Left ventricle myocardium inferior (tissue), 1 donor: ENCODE measurements at regions not wholly inside any gene's neighbourhood (a gene's known extent, or its start where the extent isn't known, plus 50 kb on each side); places are given as distances from the start of the nearest gene placed in this dataset.
"Not testable (repeated sequence)": the region's sequence is repeated elsewhere in the genome, so short reads cannot be mapped to it uniquely, and the experiment has no call there.

ENCODE experiments used
- DNase-seq: peaks from one replicate; pipeline ENCODE4 v3.0.0-alpha.2; 2020
- H3K27ac ChIP-seq: fragments of 200-600 bp; replicated peaks from 2 replicates; pipeline ENCODE4 v1.8.0; 2021
- H3K27me3 ChIP-seq: fragments of 200-600 bp; 2 replicates; pipeline ENCODE4 v1.8.0; 2021; ENCODE audit warnings: low read depth
- H3K36me3 ChIP-seq: fragments of 200-600 bp; 2 replicates; pipeline ENCODE4 v1.8.0; 2021
- H3K4me1 ChIP-seq: fragments of 200-600 bp; 2 replicates; pipeline ENCODE4 v1.8.0; 2021
- H3K4me3 ChIP-seq: fragments of 200-600 bp; 2 replicates; pipeline ENCODE4 v1.8.0; 2021; ENCODE audit warnings: mild to moderate bottlenecking, moderate library complexity
- H3K9me3 ChIP-seq: fragments of 200-600 bp; replicated peaks from 2 replicates; pipeline ENCODE4 v1.8.0; 2021
- CTCF ChIP-seq: fragments of 200-600 bp; IDR thresholded peaks from 2 replicates; pipeline ENCODE4 v1.8.0; 2021; ENCODE audit warnings: antibody characterized with exemption, mild to moderate bottlenecking, borderline replicate concordance
- intact Hi-C: fragments of 100-400 bp; cut with micrococcal nuclease; formaldehyde crosslinking; loops from one replicate; pipeline ENCODE4 v1.11.0; 2022
- donor health status: DM: no; HTN: yes; CAD: no; lungs with severe emphysema.

- Histone ChIP-seq H3K27ac (no peak overlapping the region), H3K9me3 (no peaks in the 10 kb centered on the region), H3K4me3 (no peak overlapping the region), H3K27me3 (no peaks in the 10 kb centered on the region), H3K4me1 (no peaks in the 10 kb centered on the region), H3K36me3 (no peaks in the 10 kb centered on the region)
- DNase-seq = no peak
- no peak for TF ChIP-seq CTCF
- intact Hi-C loops = no loop called here
These were observed 381.3 kb upstream of the INTU start for GRCh38 chr4:127251423-127251822.

GRCh38 chr4:127256500-127256899 lies 376.3 kb upstream of the INTU start:
- intact Hi-C loops = no loop called here
- TF ChIP-seq CTCF = no peak
- Histone ChIP-seq H3K27ac (no peak overlapping the region), H3K36me3 (no peaks in the 10 kb centered on the region), H3K4me3 (no peak overlapping the region), H3K27me3 (no peaks in the 10 kb centered on the region), H3K4me1 (no peaks in the 10 kb centered on the region), H3K9me3 (peaks cover 4% of the 10 kb centered on the region)
- no peak for DNase-seq

GRCh38 chr4:127261476-127261875 lies 371.3 kb upstream of the INTU start:
- Histone ChIP-seq H3K27me3 (no peaks in the 10 kb centered on the region), H3K36me3 (no peaks in the 10 kb centered on the region), H3K27ac (no peak overlapping the region), H3K9me3 (peaks cover 10% of the 10 kb centered on the region), H3K4me3 (no peak overlapping the region), H3K4me1 (no peaks in the 10 kb centered on the region)
- no peak for TF ChIP-seq CTCF
- DNase-seq = no peak
- intact Hi-C loops = no loop called here

GRCh38 chr4:127268367-127268766 lies 364.4 kb upstream of the INTU start:
- Histone ChIP-seq H3K4me1 (no peaks in the 10 kb centered on the region), H3K27ac (no peak overlapping the region), H3K9me3 (peaks cover 44% of the 10 kb centered on the region), H3K36me3 (no peaks in the 10 kb centered on the region), H3K4me3 (no peak overlapping the region), H3K27me3 (no peaks in the 10 kb centered on the region)
- intact Hi-C loops = no loop called here
- no peak for DNase-seq
- no peak for TF ChIP-seq CTCF

- not testable (repeated sequence) for H3K27ac ChIP-seq
These were observed 355.7 kb upstream of the INTU start for GRCh38 chr4:127277023-127277422.

GRCh38 chr4:127284236-127284635 lies 348.5 kb upstream of the INTU start:
- no peak overlapping the region for H3K27ac ChIP-seq
- no peaks in the 10 kb centered on the region for H3K36me3 ChIP-seq
- intact Hi-C loops = no loop called here
- H3K4me3 ChIP-seq = no peak overlapping the region
- no peak for DNase-seq
- H3K9me3 ChIP-seq = no peaks in the 10 kb centered on the region
- no peak for TF ChIP-seq CTCF
- no peaks in the 10 kb centered on the region for H3K27me3 ChIP-seq
- H3K4me1 ChIP-seq = no peaks in the 10 kb centered on the region

More at GRCh38 chr4:127277023-127277422, 355.7 kb upstream of the INTU start:
- H3K27me3 ChIP-seq, H3K4me3 ChIP-seq, intact Hi-C loops, H3K4me1 ChIP-seq, H3K36me3 ChIP-seq, DNase-seq: not testable (repeated sequence)
- H3K9me3 ChIP-seq = peaks cover 52% of the 10 kb centered on the region
